D721Med (cell line): ENCODE measurements at regions not wholly inside any gene's neighbourhood (a gene's known extent, or its start where the extent isn't known, plus 50 kb on each side); places are given as distances from the start of the nearest gene placed in this dataset.

Source experiments
- DNase-seq: peaks from one replicate; pipeline ENCODE4 v3.0.0; 2011; ENCODE audit warnings: low spot score; ENCODE audit not compliant: insufficient read length
- FAIRE-seq: peaks from 2 replicates; lab custom pipeline; 2011; peaks lifted over from hg19 to GRCh38; lab: Jason Lieb, UNC
- CTCF ChIP-seq: IDR thresholded peaks from 2 replicates; pipeline ENCODE4 v1.5.1; 2012; ENCODE audit warnings: mild to moderate bottlenecking, control low read depth; ENCODE audit not compliant: insufficient read depth; ENCODE audit errors: missing control alignments

- no peak for TF ChIP-seq CTCF
- no peak for DNase-seq
- FAIRE-seq, result no peak
Measured at GRCh38 chr9:104980039-104980654, 52.2 kb upstream of the ABCA1 start.

- DNase-seq, result no peak
- no peak for TF ChIP-seq CTCF
- no peak for FAIRE-seq
Measured at GRCh38 chr9:104981543-104982129, 53.7 kb upstream of the ABCA1 start.

GRCh38 chr9:104982543-104982942, 54.6 kb upstream of the ABCA1 start:
- no peak for DNase-seq
- no peak for TF ChIP-seq CTCF
- FAIRE-seq, result no peak

- FAIRE-seq (peak; percentile 56), DNase-seq (no peak)
- TF ChIP-seq CTCF, result no peak
Measured at GRCh38 chr9:104983491-104983890, 55.5 kb upstream of the ABCA1 start.

- FAIRE-seq, result no peak
- TF ChIP-seq CTCF, result no peak
Measured at GRCh38 chr9:104984121-104984520, 56.2 kb upstream of the ABCA1 start.

GRCh38 chr9:104984542-104984941, 56.6 kb upstream of the ABCA1 start:
- no peak for TF ChIP-seq CTCF
- FAIRE-seq, result no peak

More at GRCh38 chr9:104984121-104984520, 56.2 kb upstream of the ABCA1 start:
- DNase-seq, result no peak

GRCh38 chr9:104984948-104985347, 57.0 kb upstream of the ABCA1 start:
- TF ChIP-seq CTCF, result no peak
- FAIRE-seq, result peak; percentile 81

More at GRCh38 chr9:104984542-104984941, 56.6 kb upstream of the ABCA1 start:
- no peak for DNase-seq

More at GRCh38 chr9:104984948-104985347, 57.0 kb upstream of the ABCA1 start:
- peak; percentile 39 for DNase-seq
